ENCODE measurements at regions not wholly inside any gene's neighbourhood (a gene's known extent, or its start where the extent isn't known, plus 50 kb on each side); places are given as distances from the start of the nearest gene placed in this dataset.

DNA sequence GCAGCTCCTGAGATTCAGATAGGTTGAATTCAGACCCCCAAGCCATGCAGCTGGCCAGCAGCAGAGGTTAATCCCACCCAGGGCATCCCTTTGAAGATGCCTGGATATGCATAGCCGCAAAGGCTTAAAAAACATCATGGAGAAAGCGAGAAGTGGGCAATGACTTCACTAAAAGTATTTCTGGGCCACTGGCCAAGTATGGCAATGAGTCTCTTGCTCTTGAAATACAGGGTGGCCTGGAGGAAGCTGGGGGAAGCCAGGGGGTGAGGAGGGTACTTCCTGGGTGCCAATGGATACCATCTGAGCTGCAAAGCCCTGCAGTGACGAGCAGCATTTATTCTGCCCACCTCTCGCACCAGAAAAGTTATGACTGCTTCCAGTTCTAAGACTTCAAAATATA, 539.3 kb upstream of the TBX3 start:
- TF ChIP-seq POLR2A (IDR thresholded peaks at IDR 0.05), result no peak
- TF ChIP-seq, protein P1, sequence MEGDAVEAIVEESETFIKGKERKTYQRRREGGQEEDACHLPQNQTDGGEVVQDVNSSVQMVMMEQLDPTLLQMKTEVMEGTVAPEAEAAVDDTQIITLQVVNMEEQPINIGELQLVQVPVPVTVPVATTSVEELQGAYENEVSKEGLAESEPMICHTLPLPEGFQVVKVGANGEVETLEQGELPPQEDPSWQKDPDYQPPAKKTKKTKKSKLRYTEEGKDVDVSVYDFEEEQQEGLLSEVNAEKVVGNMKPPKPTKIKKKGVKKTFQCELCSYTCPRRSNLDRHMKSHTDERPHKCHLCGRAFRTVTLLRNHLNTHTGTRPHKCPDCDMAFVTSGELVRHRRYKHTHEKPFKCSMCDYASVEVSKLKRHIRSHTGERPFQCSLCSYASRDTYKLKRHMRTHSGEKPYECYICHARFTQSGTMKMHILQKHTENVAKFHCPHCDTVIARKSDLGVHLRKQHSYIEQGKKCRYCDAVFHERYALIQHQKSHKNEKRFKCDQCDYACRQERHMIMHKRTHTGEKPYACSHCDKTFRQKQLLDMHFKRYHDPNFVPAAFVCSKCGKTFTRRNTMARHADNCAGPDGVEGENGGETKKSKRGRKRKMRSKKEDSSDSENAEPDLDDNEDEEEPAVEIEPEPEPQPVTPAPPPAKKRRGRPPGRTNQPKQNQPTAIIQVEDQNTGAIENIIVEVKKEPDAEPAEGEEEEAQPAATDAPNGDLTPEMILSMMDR (IDR thresholded peaks at IDR 0.05), result no peak
